ENCODE measurements at regions not wholly inside any gene's neighbourhood (a gene's known extent, or its start where the extent isn't known, plus 50 kb on each side); places are given as distances from the start of the nearest gene placed in this dataset.

- TF ChIP-seq CTCF (optimal IDR thresholded peaks at IDR 0.05 in 1 of 3, IDR thresholded peaks at IDR 0.05 in 1 of 3, conservative IDR thresholded peaks at IDR 0.05 in 1 of 3; ENCODE audit: extremely low read depth in 1 of 3, insufficient read depth in 2 of 3, low read length in 3 of 3) (no peak), EZH2 (IDR thresholded peaks at IDR 0.05; ENCODE audit: low read length) (no peak)
Measured at GRCh38 chr19:32200312-32201038, 144.9 kb upstream of the ZNF507 start.

Measured in keratinocyte (primary cell).